ENCODE measurements at regions not wholly inside any gene's neighbourhood (a gene's known extent, or its start where the extent isn't known, plus 50 kb on each side); places are given as distances from the start of the nearest gene placed in this dataset.

- TF ChIP-seq PRDM4 (tag by site-specific recombination; IDR thresholded peaks at IDR 0.05): no peak
- no peak for TF ChIP-seq ZNF202 (tag by site-specific recombination; IDR thresholded peaks at IDR 0.05; ENCODE audit: borderline replicate concordance)
- TF ChIP-seq OSR2 (tag by site-specific recombination; IDR thresholded peaks at IDR 0.05): no peak
- TF ChIP-seq MZF1 (tag by site-specific recombination; IDR thresholded peaks at IDR 0.05; ENCODE audit: borderline replicate concordance): no peak
- no peak for TF ChIP-seq BCL6B (tag by site-specific recombination; IDR thresholded peaks at IDR 0.05)
- 0 out of 2 replicates have a peak, but pooled peaks have one; percentile 79 for TF ChIP-seq ZNF362 (tag by site-specific recombination; IDR thresholded peaks at IDR 0.05)
- TF ChIP-seq ZFP69B (tag by site-specific recombination; IDR thresholded peaks at IDR 0.05): no peak
- no peak for TF ChIP-seq ZNF843 (tag by site-specific recombination; IDR thresholded peaks at IDR 0.05)
- TF ChIP-seq ZNF138 (tag by site-specific recombination; IDR thresholded peaks at IDR 0.05; ENCODE audit: borderline replicate concordance): no peak
- no peak for TF ChIP-seq ZFP41 (tag by site-specific recombination; IDR thresholded peaks at IDR 0.05; ENCODE audit: borderline replicate concordance)
- TF ChIP-seq ZNF660 (tag by site-specific recombination; IDR thresholded peaks at IDR 0.05): 0 out of 2 replicates have a peak, but pooled peaks have one; percentile 14
- TF ChIP-seq ZNF391 (tag by site-specific recombination; IDR thresholded peaks at IDR 0.05; ENCODE audit: borderline replicate concordance, low read depth): no peak
- TF ChIP-seq ZNF211 (tag by site-specific recombination; IDR thresholded peaks at IDR 0.05; ENCODE audit: low read depth): no peak
- no peak for TF ChIP-seq ZBTB11 (tag by site-specific recombination; conservative IDR thresholded peaks at IDR 0.05; ENCODE audit: low read depth)
- 0 out of 2 replicates have a peak, but pooled peaks have one; percentile 13 for TF ChIP-seq KLF1 (tag by site-specific recombination; IDR thresholded peaks at IDR 0.05)
- TF ChIP-seq SP7 (tag by site-specific recombination; IDR thresholded peaks at IDR 0.05): peak; percentile 43; the same call in 1 of the 2 replicates
- TF ChIP-seq ZNF776 (tag by site-specific recombination; IDR thresholded peaks at IDR 0.05; ENCODE audit: borderline replicate concordance): no peak
- no peak for TF ChIP-seq RBAK (tag by site-specific recombination; IDR thresholded peaks at IDR 0.05)
- no peak for TF ChIP-seq BCL11A (tag by site-specific recombination; IDR thresholded peaks at IDR 0.05; ENCODE audit: low read depth)
- TF ChIP-seq ZNF558 (tag by site-specific recombination; IDR thresholded peaks at IDR 0.05): no peak
- no peak for TF ChIP-seq ZNF324 (tag by site-specific recombination; IDR thresholded peaks at IDR 0.05)
- no peak for TF ChIP-seq ZNF2 (tag by site-specific recombination; IDR thresholded peaks at IDR 0.05)
- no peak for TF ChIP-seq ZNF626 (tag by site-specific recombination; IDR thresholded peaks at IDR 0.05)
- TF ChIP-seq ZNF555 (tag by site-specific recombination; conservative IDR thresholded peaks at IDR 0.05): no peak
- TF ChIP-seq ZNF157 (tag by site-specific recombination; IDR thresholded peaks at IDR 0.05): no peak
- TF ChIP-seq PRDM6 (tag by site-specific recombination; IDR thresholded peaks at IDR 0.05): 0 out of 2 replicates have a peak, but pooled peaks have one; percentile 16
- TF ChIP-seq ZNF350 (tag by site-specific recombination; IDR thresholded peaks at IDR 0.05): peak; percentile 90; the same call in 1 of the 2 replicates
- TF ChIP-seq ZSCAN30 (tag by site-specific recombination; IDR thresholded peaks at IDR 0.05): no peak
- no peak for TF ChIP-seq ZNF610 (tag by site-specific recombination; IDR thresholded peaks at IDR 0.05; ENCODE audit: borderline replicate concordance)
Observed at GRCh38 chr1:115411371-115412063, 73.5 kb upstream of the NGF start (continued).
